Chondrocyte (in vitro differentiated cells): ENCODE measurements at regions not wholly inside any gene's neighbourhood (a gene's known extent, or its start where the extent isn't known, plus 50 kb on each side); places are given as distances from the start of the nearest gene placed in this dataset.
A peak's percentile ranks its signal among the peaks of the same experiment; 100 is the strongest.

Experiments
- DNase-seq: peaks from one replicate; pipeline ENCODE4 v3.0.0; 2021; ENCODE audit warnings: mixed read lengths, low spot score
- H3K27ac Mint-ChIP-seq: one replicate; pipeline ENCODE4 v1.8.0; 2021; ENCODE audit warnings: mild to moderate bottlenecking, moderate library complexity, mixed read lengths; ENCODE audit not compliant: unreplicated experiment
- H3K27me3 Mint-ChIP-seq: 2 replicates; pipeline ENCODE4 v1.8.0; 2021; ENCODE audit warnings: low read depth, mixed read lengths
- H3K36me3 Mint-ChIP-seq: 2 replicates; pipeline ENCODE4 v1.8.0; 2021; ENCODE audit warnings: low read depth, mixed read lengths
- H3K4me1 Mint-ChIP-seq: 2 replicates; pipeline ENCODE4 v1.8.0; 2021; ENCODE audit warnings: low read depth, mild to moderate bottlenecking, mixed read lengths
- H3K4me3 Mint-ChIP-seq: one replicate; pipeline ENCODE4 v1.8.0; 2021; ENCODE audit warnings: mild to moderate bottlenecking, moderate library complexity, mixed read lengths; ENCODE audit not compliant: unreplicated experiment
- H3K9me3 Mint-ChIP-seq: 2 replicates; pipeline ENCODE4 v1.8.0; 2021; ENCODE audit warnings: low read depth, mixed read lengths
- CTCF ChIP-seq: fragments of 200-600 bp; sonication (generic); IDR thresholded peaks from 2 replicates; pipeline ENCODE4 v1.5.0; 2021; ENCODE audit warnings: antibody characterized with exemption, mild to moderate bottlenecking, moderate library complexity

DNA sequence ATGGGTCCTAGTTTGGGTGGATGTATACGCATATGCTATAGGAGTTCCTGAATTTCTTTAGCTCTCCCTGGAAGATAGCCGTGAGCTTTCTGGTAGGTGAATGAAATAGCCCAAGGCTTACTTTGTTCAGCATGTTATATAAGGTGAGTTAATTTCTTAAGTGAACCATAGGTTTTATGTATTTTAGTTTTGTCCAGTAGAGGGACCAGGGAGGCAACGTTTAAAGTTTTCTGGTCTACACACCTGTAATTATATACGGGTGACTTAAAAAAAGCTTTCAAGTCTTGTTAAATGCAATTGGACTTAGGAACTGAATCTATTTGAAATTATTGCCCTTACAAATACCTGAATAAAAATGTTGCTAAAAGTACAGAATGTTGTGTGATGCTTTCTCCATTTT lies 402.5 kb upstream of the DDX18 start:
- Mint-ChIP-seq H3K36me3 (no peaks in the 10 kb centered on the region), H3K4me1 (no peaks in the 10 kb centered on the region), H3K9me3 (peaks cover 16% of the 10 kb centered on the region), H3K4me3 (no peak overlapping the region), H3K27me3 (no peaks in the 10 kb centered on the region), H3K27ac (no peak overlapping the region)
- no peak for TF ChIP-seq CTCF
- DNase-seq, result no peak

DNA sequence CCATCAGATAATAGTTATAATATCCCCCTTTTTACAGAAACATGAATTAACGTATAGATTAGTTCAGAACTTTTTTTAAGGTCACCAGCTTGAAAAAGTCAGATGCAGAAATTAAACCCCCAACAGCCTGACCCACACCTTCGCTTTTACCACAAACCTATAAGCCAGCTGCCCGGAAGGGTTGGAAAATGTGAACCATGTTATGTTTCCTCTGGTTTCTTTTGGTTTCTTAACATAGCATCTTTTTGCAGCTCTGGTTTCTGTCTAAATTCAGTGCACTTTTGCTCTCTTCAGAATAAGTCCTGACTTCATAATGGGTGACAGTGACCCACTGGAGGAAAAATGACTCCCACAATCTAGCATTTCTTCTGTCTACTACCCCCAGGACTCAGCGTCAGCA lies 381.7 kb upstream of the DDX18 start:
- no peak for DNase-seq
- no peaks in the 10 kb centered on the region for H3K36me3 Mint-ChIP-seq
- no peak for TF ChIP-seq CTCF
- no peak overlapping the region for H3K27ac Mint-ChIP-seq
- peaks cover 3% of the 10 kb centered on the region for H3K9me3 Mint-ChIP-seq
- no peaks in the 10 kb centered on the region for H3K4me1 Mint-ChIP-seq
- no peaks in the 10 kb centered on the region for H3K27me3 Mint-ChIP-seq
- H3K4me3 Mint-ChIP-seq, result no peak overlapping the region

- Mint-ChIP-seq H3K9me3 (no peaks in the 10 kb centered on the region), H3K4me1 (no peaks in the 10 kb centered on the region), H3K27ac (no peak overlapping the region), H3K27me3 (no peaks in the 10 kb centered on the region), H3K36me3 (no peaks in the 10 kb centered on the region), H3K4me3 (no peak overlapping the region)
- DNase-seq, result no peak
- TF ChIP-seq CTCF, result no peak
Observed at GRCh38 chr2:117436697-117437096, 377.8 kb upstream of the DDX18 start.

DNA sequence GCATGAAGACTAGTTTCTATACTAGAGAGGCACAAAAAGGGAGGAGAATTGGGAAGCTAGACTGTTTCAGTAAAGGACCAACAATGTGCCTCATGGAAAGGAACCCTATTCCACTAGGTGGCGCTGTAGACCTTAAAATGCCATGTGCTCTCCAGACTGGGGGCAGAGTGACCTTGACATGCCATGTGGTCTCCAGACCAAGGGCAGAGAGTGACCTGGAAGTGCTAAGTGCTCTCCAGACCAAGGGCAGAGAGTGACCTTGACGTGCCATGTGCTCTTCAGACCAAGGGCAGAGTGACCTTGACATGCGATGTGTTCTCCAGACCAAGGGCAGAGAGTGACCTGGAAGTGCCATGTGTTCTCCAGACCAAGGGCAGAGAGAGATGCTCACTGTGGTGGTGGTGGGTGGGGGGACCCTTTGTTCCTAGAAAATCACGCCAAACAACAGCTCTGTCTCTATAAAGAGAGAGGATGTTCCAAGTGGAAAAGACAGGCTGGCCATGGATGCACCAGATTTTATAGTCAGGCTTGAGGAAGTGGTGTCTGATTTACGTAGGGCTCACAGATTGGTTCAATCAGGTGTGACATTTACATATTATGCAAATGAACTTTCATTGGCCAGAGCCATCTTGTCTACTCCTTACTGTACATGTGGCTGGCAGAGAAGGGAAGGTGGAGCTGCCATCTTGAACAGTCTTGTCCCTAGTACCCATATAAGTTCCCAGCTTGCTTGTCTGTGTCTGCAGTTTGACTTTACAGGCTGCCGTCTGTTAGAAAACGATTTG lies 344.0 kb upstream of the DDX18 start:
- no peak overlapping the region for H3K27ac Mint-ChIP-seq
- no peaks in the 10 kb centered on the region for H3K36me3 Mint-ChIP-seq
- peaks cover 6% of the 10 kb centered on the region for H3K9me3 Mint-ChIP-seq
- no peaks in the 10 kb centered on the region for H3K4me1 Mint-ChIP-seq
- H3K27me3 Mint-ChIP-seq, result no peaks in the 10 kb centered on the region
- DNase-seq, result no peak
- TF ChIP-seq CTCF, result peak; percentile 65
- no peak overlapping the region for H3K4me3 Mint-ChIP-seq

DNA sequence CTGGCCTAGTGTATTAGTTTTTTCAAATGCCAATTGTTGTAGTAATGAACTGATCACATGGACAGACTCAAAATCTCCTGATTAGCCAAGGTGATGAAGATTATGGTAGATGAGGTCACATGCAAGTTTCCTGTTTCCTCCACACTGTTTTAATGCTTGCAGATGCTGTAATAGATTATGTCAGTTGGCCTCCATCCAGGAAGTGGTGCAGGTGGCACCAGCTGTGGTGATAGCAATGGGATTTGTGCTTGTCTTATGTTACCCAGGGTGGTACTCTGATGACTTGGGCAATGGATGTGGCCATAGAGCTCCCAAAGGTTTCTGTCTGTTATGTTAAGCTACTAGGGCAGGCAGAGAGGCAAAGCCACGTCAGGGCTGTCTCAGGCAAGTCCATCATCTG lies 332.9 kb upstream of the DDX18 start:
- H3K4me3 Mint-ChIP-seq, result no peak overlapping the region
- H3K27me3 Mint-ChIP-seq, result no peaks in the 10 kb centered on the region
- H3K27ac Mint-ChIP-seq, result no peak overlapping the region
- TF ChIP-seq CTCF, result no peak
- H3K36me3 Mint-ChIP-seq, result no peaks in the 10 kb centered on the region
- no peak for DNase-seq
- peaks cover 25% of the 10 kb centered on the region for H3K9me3 Mint-ChIP-seq
- no peaks in the 10 kb centered on the region for H3K4me1 Mint-ChIP-seq
